Lower lobe of right lung (tissue), 2 donors: ENCODE measurements at regions not wholly inside any gene's neighbourhood (a gene's known extent, or its start where the extent isn't known, plus 50 kb on each side); places are given as distances from the start of the nearest gene placed in this dataset.
A peak's percentile ranks its signal among the peaks of the same experiment; 100 is the strongest.

Experiments used
- ATAC-seq, 2 donors: fragments of 200-7000 bp; cut with Tn5 transposase; one replicate each; pipeline ENCODE4 v1.9.1; 2020 to 2022; ENCODE audit warnings: mild to moderate bottlenecking in 2 of 2, moderate library complexity in 2 of 2
- DNase-seq: peaks from one replicate; pipeline ENCODE4 v3.0.0-alpha.2; 2020
- H3K27ac ChIP-seq: fragments of 200-600 bp; one replicate; pipeline ENCODE4 v1.8.0; 2022
- H3K27me3 ChIP-seq: fragments of 200-600 bp; one replicate; pipeline ENCODE4 v1.8.0; 2022; ENCODE audit warnings: low read depth
- H3K36me3 ChIP-seq: fragments of 200-600 bp; one replicate; pipeline ENCODE4 v1.8.0; 2022; ENCODE audit warnings: mild to moderate bottlenecking
- H3K4me1 ChIP-seq: fragments of 200-600 bp; one replicate; pipeline ENCODE4 v1.8.0; 2022
- H3K4me3 ChIP-seq: fragments of 200-600 bp; one replicate; pipeline ENCODE4 v1.8.0; 2022; ENCODE audit warnings: mild to moderate bottlenecking
- H3K9me3 ChIP-seq: fragments of 200-600 bp; one replicate; pipeline ENCODE4 v1.8.0; 2022
- CTCF ChIP-seq: fragments of 200-600 bp; IDR thresholded peaks from one replicate; pipeline ENCODE4 v1.8.0; 2022; ENCODE audit warnings: antibody characterized with exemption, mild to moderate bottlenecking
- intact Hi-C: fragments of 100-400 bp; cut with DNase I; formaldehyde crosslinking; loops from one replicate; pipeline ENCODE4 v1.11.0; 2022
- donor health status: DM: no; HTN: yes; CAD: no; lungs with severe emphysema.

DNA sequence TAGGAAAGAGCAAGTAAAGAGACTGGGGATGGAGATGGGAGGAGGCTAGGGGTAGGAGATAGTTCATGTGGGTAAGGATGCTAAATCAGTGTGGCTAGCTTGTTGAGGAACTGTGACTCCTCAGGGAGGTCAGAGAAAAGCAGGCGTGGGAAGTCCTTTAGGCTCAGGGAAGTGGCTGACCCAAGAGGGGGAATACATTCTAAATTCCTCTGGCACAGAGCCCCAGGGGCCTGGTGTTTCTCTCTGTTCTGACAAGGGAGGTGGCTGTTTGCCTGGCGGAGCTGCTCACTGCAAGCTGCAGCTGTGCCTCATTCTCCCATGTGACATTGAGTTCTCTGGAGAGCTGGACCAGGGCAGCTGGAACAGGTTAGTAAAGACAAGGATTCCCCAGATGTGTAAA is 152.2 kb upstream of the SLC38A2 start:
- no peaks in the 10 kb centered on the region for H3K9me3 ChIP-seq
- no peaks in the 10 kb centered on the region for H3K27me3 ChIP-seq
- H3K4me3 ChIP-seq: no peak overlapping the region
- no peak for TF ChIP-seq CTCF
- ATAC-seq (peak; percentile 62 to 69), DNase-seq (peak; percentile 53)
- H3K36me3 ChIP-seq: no peaks in the 10 kb centered on the region
- intact Hi-C loops: no loop called here
- H3K4me1 ChIP-seq: peaks cover 24% of the 10 kb centered on the region
- peak overlapping the region; percentile 32 for H3K27ac ChIP-seq

GRCh38 chr12:46523863-46524770 is 151.5 kb upstream of the SLC38A2 start:
- no peaks in the 10 kb centered on the region for H3K36me3 ChIP-seq
- peak in 1 of 2 donors; percentile 19 for ATAC-seq
- H3K27me3 ChIP-seq: no peaks in the 10 kb centered on the region
- H3K4me1 ChIP-seq: peaks cover 30% of the 10 kb centered on the region
- no peak overlapping the region for H3K4me3 ChIP-seq
- H3K27ac ChIP-seq: peak overlapping the region; percentile 32
- no peaks in the 10 kb centered on the region for H3K9me3 ChIP-seq
- no peak for TF ChIP-seq CTCF
- intact Hi-C loops: no loop called here
- DNase-seq: no peak

GRCh38 chr12:46523446-46523845 is 150.9 kb upstream of the SLC38A2 start:
- intact Hi-C loops: no loop called here
- no peak for DNase-seq

GRCh38 chr12:46522071-46522470 is 149.5 kb upstream of the SLC38A2 start:
- Histone ChIP-seq H3K27ac (no peak overlapping the region), H3K4me3 (no peak overlapping the region), H3K27me3 (no peaks in the 10 kb centered on the region), H3K36me3 (no peaks in the 10 kb centered on the region), H3K4me1 (peaks cover 32% of the 10 kb centered on the region), H3K9me3 (no peaks in the 10 kb centered on the region)
- TF ChIP-seq CTCF: no peak
- intact Hi-C loops: no loop called here
- peak in 1 of 2 donors; percentile 13 for ATAC-seq
- no peak for DNase-seq

More at GRCh38 chr12:46523446-46523845, 150.9 kb upstream of the SLC38A2 start:
- no peaks in the 10 kb centered on the region for H3K36me3 ChIP-seq
- no peaks in the 10 kb centered on the region for H3K9me3 ChIP-seq
- no peak for ATAC-seq
- H3K4me1 ChIP-seq: peaks cover 30% of the 10 kb centered on the region
- TF ChIP-seq CTCF: no peak
- no peak overlapping the region for H3K27ac ChIP-seq
- H3K27me3 ChIP-seq: no peaks in the 10 kb centered on the region
- no peak overlapping the region for H3K4me3 ChIP-seq

- H3K36me3 ChIP-seq: no peaks in the 10 kb centered on the region
- no peak for ATAC-seq
- no peaks in the 10 kb centered on the region for H3K9me3 ChIP-seq
- H3K4me3 ChIP-seq: no peak overlapping the region
- H3K4me1 ChIP-seq: peaks cover 34% of the 10 kb centered on the region
- TF ChIP-seq CTCF: no peak
- no peak overlapping the region for H3K27ac ChIP-seq
- H3K27me3 ChIP-seq: no peaks in the 10 kb centered on the region
- intact Hi-C loops: no loop called here
- DNase-seq: no peak
These were observed 148.6 kb upstream of the SLC38A2 start for GRCh38 chr12:46521145-46521544.
